GM21576 (cell line): ENCODE measurements at regions not wholly inside any gene's neighbourhood (a gene's known extent, or its start where the extent isn't known, plus 50 kb on each side); places are given as distances from the start of the nearest gene placed in this dataset.
"Not testable (repeated sequence)": the region's sequence is repeated elsewhere in the genome, so short reads cannot be mapped to it uniquely, and the experiment has no call there.

Source experiments
- ATAC-seq: cut with Tn5 transposase; IDR thresholded peaks from one replicate; pipeline ENCODE4 v1.9.1; 2021; ENCODE audit warnings: mild to moderate bottlenecking, moderate library complexity; ENCODE audit not compliant: unreplicated experiment

GRCh38 chr7:127530148-127530547, 55.2 kb downstream of the GCC1 start:
- no peak for ATAC-seq

GRCh38 chr7:127527561-127527960, 57.8 kb downstream of the GCC1 start:
- ATAC-seq = no peak

- no peak for ATAC-seq
Observed at GRCh38 chr7:127525866-127526480, 59.4 kb downstream of the GCC1 start.

- ATAC-seq = no peak
Observed at GRCh38 chr7:127516320-127516719, 69.1 kb downstream of the GCC1 start.

DNA sequence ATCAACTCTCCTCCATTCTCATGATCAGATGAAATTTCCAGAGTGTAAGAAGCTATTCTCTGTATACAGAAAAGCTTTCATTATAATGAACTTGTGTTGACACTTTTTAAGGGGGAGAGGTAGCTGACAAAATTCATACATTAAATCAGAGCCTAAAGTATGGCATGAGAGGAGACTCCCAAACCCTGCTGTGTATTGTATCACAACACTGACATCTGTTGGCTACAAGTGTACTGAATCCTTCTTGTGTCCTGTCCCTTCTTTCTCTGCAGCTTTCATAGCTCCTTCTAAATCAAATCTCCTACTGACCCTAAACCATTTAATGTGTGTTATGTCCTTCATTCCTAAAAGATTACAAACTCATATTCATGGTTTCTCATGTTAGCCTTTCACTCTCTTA, 70.9 kb downstream of the GCC1 start:
- ATAC-seq = no peak

GRCh38 chr7:127513311-127513710, 72.1 kb downstream of the GCC1 start:
- ATAC-seq = no peak

DNA sequence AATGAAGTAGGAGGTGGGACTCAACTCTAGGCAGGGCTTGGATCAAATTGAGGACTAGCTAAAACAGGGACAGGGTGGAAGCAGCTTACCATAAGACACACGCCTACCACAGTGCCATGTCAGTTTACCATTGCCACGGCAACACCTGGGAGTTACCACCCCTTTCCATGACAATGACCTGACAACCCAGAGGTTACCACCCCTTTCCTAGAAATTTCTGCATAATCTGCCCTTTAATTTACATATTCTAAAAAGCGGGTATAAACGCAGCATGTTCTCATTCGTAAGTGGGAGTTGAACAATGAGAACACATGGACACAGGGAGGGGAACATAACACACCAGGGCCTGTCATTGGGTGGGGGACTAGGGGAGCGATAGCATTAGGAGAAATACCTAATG, 72.7 kb downstream of the GCC1 start:
- no peak for ATAC-seq

DNA sequence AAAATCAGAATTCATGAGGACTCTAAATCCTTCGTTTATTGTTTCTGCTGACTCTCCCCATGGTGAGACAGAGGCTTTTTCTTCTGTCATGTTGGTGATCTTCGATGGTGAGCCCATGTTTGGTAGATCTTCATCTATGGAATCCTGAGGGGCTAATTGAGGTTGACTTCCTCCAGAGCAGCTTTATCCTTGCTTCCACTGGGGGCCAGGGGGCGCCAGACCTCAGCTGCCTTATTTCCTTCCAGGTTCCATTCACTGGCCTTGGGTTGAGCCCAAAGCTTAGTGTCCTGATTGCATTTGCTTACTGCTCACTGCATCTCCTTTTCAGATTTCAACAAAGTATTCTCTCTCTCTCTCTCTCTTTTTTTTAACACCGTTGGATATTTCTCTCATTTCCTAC, 80.7 kb downstream of the GCC1 start:
- no peak for ATAC-seq

DNA sequence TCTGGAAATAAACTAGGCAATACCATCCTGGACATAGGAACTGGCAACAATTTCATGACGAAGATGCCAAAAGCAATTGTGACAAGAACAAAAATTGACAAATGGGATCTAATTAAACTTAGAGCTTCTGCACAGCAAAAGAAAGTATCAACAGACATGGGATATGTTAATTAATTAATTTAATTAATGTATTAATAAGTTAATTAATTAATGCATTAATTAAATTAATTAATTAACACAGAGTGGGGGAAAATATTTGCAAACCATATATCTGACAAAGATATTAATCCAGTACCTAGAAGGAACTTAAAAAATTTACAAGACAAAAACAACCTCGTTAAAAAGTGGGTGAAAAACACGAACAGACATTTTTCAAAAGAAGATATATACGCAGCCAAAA, 83.6 kb downstream of the GCC1 start:
- ATAC-seq = no peak

GRCh38 chr7:127487381-127487780, 94.9 kb upstream of the ZNF800 start:
- no peak for ATAC-seq

DNA sequence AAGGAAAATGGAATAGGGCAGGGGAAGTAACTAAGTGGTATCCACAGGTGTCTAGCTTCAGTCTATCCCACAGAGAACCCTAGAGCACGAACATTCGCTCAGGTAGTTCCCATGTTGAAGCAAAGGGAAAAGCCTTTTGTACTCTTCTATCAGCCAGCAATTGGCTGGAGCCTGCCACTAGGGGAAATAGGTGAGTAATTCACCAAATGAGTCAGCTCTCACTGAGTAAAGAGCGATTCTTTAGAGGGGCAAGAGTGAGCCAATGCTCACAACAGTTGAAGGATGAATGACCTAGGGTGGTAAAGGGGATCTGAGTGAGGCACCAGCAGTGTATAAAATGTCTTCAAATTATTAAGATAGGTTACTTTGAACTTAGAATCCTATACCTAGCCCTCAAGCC, 94.1 kb upstream of the ZNF800 start:
- ATAC-seq = peak; percentile 49

DNA sequence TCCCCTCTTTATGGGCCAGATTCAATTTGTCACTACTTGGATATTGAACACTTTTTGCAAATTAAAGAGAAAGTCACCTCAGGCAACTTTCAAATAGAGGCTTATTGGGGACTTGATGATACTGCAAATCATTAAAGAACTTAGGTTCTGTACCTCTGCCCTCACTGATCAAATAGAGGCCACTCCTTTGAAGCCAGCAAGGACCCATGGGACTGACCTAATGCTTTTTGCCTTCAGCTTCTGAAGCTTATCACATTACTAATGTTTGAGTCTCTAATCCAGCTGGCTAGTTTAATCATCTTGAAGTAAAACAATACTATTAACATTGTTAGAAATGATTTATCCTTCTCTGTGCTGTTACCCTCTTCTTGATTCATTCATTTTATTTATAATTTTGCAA, 93.0 kb upstream of the ZNF800 start:
- no peak for ATAC-seq

GRCh38 chr7:127484954-127485353, 92.4 kb upstream of the ZNF800 start:
- ATAC-seq = no peak

- no peak for ATAC-seq
Observed at GRCh38 chr7:127478461-127478860, 86.0 kb upstream of the ZNF800 start.

DNA sequence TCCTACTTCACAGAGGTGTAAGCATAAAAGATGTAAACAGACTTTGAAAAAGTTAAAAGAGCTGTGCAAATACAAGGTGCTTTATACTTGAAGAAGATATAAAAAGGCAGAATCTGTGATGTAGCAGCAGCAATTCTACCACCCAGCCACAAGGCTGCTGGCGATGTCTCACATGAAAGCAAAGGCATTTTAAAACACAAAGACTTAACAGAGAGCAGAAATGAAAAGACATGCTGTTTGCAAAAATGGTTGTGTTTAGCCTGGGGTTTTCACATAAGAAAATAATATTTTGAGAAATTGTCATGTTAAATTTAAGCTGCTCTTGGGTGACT, 85.5 kb upstream of the ZNF800 start:
- no peak for ATAC-seq

GRCh38 chr7:127477295-127478023, 85.0 kb upstream of the ZNF800 start:
- no peak for ATAC-seq

DNA sequence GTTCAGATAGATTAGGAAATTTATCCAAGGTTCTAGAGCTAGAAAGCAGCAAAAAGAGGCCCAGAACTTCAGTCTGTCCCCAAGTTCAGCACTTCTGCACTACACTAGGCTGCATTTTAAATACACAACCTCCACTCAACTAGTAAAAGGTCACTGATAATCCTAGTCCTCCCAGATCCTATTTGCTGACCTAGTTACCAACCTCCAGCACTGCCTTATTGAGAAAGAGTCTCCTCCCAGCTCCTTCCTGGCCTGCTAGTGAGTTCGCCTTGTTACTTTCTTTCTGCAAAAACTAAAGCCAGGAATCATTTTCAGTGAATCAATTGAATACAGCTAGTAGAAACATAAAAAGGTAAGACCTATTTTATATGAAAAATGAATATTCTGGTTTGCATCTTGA, 84.1 kb upstream of the ZNF800 start:
- ATAC-seq = no peak

DNA sequence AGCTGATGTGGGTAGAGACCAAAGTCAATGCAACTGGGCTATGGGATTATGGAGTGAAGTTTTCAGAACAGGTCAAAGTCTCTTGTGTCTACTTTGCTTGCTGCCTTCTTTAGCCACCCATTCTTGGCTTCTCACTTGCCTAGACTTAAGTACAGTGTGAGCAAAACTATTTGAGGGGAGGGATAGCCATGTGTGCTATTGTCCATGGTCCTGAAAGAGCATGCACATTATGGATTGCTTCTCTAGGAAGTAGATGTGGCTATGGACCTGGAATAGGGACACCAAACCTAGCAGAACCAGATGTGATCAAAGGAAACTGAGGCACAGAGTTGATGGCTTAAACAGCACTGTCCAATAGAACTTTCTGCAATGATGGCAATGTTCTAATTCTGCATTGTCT, 81.9 kb upstream of the ZNF800 start:
- ATAC-seq = no peak

- no peak for ATAC-seq
Observed at GRCh38 chr7:127473409-127473808, 80.9 kb upstream of the ZNF800 start.

- no peak for ATAC-seq
Observed at GRCh38 chr7:127460077-127460476, 67.6 kb upstream of the ZNF800 start.

DNA sequence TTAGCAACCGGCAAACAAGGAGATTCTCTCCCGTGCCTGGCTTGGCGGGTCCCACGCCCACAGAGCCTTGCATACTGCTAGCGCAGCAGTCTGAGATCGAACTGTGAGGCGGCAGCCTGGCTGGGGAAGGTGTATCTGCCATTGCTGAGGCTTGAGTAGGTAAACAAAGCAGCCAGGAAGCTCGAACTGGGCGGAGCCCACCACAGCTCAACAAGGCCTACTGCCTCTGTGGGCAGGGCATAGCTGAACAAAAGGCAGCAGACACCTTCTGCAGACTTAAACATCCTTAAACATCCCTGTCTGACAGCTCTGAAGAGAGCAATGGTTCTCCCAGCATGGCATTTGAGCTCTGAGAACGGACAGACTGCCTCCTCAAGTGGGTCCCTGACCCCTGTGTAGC, 58.8 kb upstream of the ZNF800 start:
- ATAC-seq = not testable (repeated sequence)

- ATAC-seq = no peak
Observed at GRCh38 chr7:127448566-127448965, 56.1 kb upstream of the ZNF800 start.
